RWPE1 (cell line): ENCODE measurements at regions not wholly inside any gene's neighbourhood (a gene's known extent, or its start where the extent isn't known, plus 50 kb on each side); places are given as distances from the start of the nearest gene placed in this dataset.

Source experiments
- CTCF ChIA-PET: fragments of 350-600 bp; sonication (Branson Sonifier 250); formaldehyde crosslinking; extraction: SDS; loops from one replicate; lab custom pipeline; 2021; lab: Yijun Ruan, JAX
- POLR2A ChIA-PET: fragments of 400-600 bp; formaldehyde crosslinking; extraction: SDS; loops from one replicate; lab custom pipeline; 2020; ENCODE audit warnings: antibody characterized with exemption; ENCODE audit not compliant: low non-redundant PET; lab: Yijun Ruan, JAX
- DNase-seq: peaks from one replicate; pipeline ENCODE4 v3.0.0; 2012; ENCODE audit warnings: low spot score
- H3K27ac ChIP-seq: fragments of 450-650 bp; 2 replicates; pipeline ENCODE4 v1.5.1; 2017
- TF ChIP-seq, protein P1 (sequence below): fragments of 450-650 bp; conservative IDR thresholded peaks from 2 replicates; pipeline ENCODE4 v1.5.1; 2017; ENCODE audit warnings: low read depth, mild to moderate bottlenecking

DNA sequence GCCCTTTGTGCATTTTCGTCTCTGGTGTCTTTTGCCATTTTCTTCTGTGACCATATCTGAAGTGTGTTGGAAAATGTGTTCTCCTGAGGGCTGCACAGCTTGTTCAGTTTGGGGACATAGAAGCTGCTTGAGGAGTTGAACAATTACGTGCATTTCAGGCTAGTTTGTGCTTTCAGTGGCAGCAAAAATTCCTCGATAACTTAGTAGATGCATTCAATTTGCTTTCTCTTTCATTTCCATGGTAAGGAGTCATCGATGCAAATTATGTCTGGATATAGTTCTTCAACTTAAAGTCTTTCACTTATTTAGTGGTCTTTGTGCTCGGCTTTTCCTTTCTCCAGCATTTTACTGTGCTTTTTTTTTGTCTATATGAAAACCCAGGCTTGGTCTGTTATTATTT is 441.5 kb downstream of the PLA2G4A start:
- no peak for DNase-seq
- POLR2A ChIA-PET, result no interaction called here
- no peak overlapping the region for H3K27ac ChIP-seq
- TF ChIP-seq, protein P1, sequence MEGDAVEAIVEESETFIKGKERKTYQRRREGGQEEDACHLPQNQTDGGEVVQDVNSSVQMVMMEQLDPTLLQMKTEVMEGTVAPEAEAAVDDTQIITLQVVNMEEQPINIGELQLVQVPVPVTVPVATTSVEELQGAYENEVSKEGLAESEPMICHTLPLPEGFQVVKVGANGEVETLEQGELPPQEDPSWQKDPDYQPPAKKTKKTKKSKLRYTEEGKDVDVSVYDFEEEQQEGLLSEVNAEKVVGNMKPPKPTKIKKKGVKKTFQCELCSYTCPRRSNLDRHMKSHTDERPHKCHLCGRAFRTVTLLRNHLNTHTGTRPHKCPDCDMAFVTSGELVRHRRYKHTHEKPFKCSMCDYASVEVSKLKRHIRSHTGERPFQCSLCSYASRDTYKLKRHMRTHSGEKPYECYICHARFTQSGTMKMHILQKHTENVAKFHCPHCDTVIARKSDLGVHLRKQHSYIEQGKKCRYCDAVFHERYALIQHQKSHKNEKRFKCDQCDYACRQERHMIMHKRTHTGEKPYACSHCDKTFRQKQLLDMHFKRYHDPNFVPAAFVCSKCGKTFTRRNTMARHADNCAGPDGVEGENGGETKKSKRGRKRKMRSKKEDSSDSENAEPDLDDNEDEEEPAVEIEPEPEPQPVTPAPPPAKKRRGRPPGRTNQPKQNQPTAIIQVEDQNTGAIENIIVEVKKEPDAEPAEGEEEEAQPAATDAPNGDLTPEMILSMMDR, result no peak
- CTCF ChIA-PET, result no interaction called here

DNA sequence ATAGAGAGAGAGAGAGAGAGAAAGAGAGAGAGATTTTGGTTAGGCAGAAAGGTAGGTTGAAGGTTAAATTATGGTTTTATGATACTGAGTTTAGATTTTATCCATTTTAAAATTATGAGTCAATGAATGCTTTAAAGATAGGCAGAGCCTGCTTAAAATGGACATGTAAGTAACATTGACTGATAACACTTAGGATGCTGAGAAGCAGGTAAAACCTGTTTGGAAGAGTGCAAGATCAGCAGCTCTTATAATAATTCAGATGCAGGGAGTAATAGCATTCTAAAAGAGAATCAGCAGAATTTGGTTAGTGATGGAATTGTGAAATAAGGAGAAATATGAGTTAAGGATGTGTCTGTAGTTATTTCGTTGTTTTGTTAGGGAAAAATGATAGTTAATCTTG is 446.6 kb downstream of the PLA2G4A start:
- ChIA-PET POLR2A (no interaction called here), CTCF (no interaction called here)
- no peak for DNase-seq
- TF ChIP-seq, protein P1, result no peak
- no peak overlapping the region for H3K27ac ChIP-seq

DNA sequence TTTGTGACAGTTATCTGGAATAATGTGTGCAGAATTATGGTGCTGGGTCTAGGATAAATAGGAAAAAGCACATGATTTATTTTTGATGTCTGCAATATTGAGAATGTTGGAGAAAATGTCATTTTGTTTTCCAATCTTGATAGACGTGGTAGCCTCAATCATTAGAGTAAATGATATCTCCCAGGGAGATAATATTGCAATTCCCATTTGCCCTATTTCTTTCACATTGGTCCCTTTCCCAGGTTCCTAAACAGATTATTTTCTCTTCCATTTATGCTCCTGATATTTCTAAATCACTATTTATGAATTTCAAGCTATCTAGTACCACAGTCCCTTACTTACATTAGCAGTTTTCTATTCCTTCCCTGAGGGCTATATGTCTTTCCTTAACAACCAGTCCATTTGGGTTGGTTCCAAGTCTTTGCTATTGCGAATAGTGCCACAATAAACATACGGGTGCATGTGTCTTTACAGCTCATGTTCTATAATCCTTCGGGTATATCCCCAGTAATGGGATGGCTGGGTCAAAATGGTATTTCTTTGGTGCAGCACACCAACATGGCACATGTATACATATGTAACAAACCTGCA is 447.3 kb downstream of the PLA2G4A start:
- CTCF ChIA-PET, result no interaction called here
- no peak for DNase-seq
- POLR2A ChIA-PET, result no interaction called here
- TF ChIP-seq, protein P1, result no peak
- no peak overlapping the region for H3K27ac ChIP-seq

DNA sequence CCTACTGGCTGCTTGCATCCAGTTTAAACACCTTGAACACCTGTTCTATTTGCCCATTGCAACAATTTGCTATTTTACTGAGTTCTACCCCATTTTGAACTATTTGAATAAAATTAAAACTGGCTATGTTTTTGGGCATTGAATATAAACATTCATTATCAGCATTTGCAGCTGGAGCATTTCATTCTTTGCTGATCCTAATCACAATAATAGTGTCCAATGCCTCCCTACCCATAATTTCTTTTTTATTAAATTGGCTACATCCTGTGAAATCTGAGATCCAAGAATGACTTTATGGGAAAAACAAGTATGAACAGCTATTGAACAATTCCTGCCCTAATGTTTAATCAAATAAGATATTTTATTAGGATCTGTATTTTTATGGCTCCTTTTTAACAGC is 447.9 kb downstream of the PLA2G4A start:
- TF ChIP-seq, protein P1, result no peak
- CTCF ChIA-PET, result no interaction called here
- POLR2A ChIA-PET, result no interaction called here

DNA sequence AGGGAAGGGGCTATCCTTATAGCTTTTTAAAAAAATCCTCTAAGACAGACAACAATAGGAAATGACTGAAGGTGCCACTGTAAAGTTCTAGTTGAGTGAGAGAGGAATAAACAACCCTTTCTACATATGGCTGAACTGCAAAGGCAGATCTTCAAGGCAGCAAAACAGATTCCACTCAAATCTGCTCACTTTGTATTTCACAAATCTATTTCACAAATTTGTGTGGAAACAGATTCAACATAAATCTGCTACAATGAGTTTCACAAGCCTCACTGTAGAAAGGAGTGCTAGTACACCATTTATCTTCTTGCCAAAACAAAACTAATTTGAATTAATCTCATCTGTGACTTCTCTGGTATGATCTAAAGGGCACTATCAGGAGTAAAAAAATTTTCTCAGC is 451.3 kb downstream of the PLA2G4A start:
- CTCF ChIA-PET, result interaction anchor here (0.7 kb wide), 1 partner anchor 138 kb away, joined by 3 read pairs; no protein-coding TSS in a partner anchor
- no peak for DNase-seq
- no peak overlapping the region for H3K27ac ChIP-seq
- POLR2A ChIA-PET, result no interaction called here
- TF ChIP-seq, protein P1, result no peak

More for the DNA sequence above, 447.9 kb downstream of the PLA2G4A start:
- H3K27ac ChIP-seq, result no peak overlapping the region
- DNase-seq, result no peak

DNA sequence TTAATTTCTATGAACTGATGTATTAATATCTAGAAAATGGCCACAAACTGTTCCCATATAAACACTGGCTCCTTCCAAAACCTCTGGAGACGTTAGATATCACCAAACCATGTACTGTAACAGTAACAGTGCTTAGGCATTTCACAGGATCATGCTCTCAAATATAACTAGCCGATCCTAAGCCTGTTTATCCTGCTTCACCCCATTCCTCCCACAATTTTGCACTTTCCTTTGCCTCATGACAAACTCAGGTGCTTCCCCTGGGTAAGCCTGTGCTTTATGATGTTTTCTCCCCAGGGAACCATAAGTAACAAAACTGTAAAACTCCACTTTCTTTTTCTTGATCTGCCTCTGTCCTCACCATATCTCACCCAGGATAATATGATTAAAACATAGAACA is 452.3 kb downstream of the PLA2G4A start:
- ChIA-PET POLR2A (no interaction called here), CTCF (interaction anchor here (0.7 kb wide), 1 partner anchor 1427 kb away, joined by 3 read pairs; no protein-coding TSS in a partner anchor)
- no peak overlapping the region for H3K27ac ChIP-seq
- TF ChIP-seq, protein P1, result no peak
- no peak for DNase-seq
